Hematopoietic multipotent progenitor cell treated with erythropoietin and hydrocortisone succinate and interleukin-3 and kit ligand, for 8 days (in vitro differentiated cells): ENCODE measurements at regions not wholly inside any gene's neighbourhood (a gene's known extent, or its start where the extent isn't known, plus 50 kb on each side); places are given as distances from the start of the nearest gene placed in this dataset.
"Not testable (repeated sequence)": the region's sequence is repeated elsewhere in the genome, so short reads cannot be mapped to it uniquely, and the experiment has no call there.

Source experiments
- DNase-seq: peaks from one replicate; pipeline ENCODE4 v3.0.0-alpha.2; 2015

GRCh38 chr2:13252615-13253014 lies 535.9 kb downstream of the TRIB2 start:
- no peak for DNase-seq

- DNase-seq: no peak
Observed at GRCh38 chr2:13255485-13255884, 538.7 kb downstream of the TRIB2 start.

- DNase-seq: no peak
Observed at GRCh38 chr2:13260402-13260801, 543.7 kb downstream of the TRIB2 start.

- DNase-seq: no peak
Observed at GRCh38 chr2:13266166-13266565, 549.4 kb downstream of the TRIB2 start.

GRCh38 chr2:13284688-13285087 lies 568.0 kb downstream of the TRIB2 start:
- no peak for DNase-seq

- no peak for DNase-seq
Observed at GRCh38 chr2:13289310-13289709, 572.6 kb downstream of the TRIB2 start.

GRCh38 chr2:13308478-13308805 lies 591.7 kb downstream of the TRIB2 start:
- DNase-seq: not testable (repeated sequence)

- DNase-seq: no peak
Observed at GRCh38 chr2:13308989-13309388, 592.3 kb downstream of the TRIB2 start.

GRCh38 chr2:13332060-13332459 lies 615.3 kb downstream of the TRIB2 start:
- DNase-seq: no peak

- DNase-seq: not testable (repeated sequence)
Observed at GRCh38 chr2:13334071-13334470, 617.3 kb downstream of the TRIB2 start.

GRCh38 chr2:13334545-13334944 lies 617.8 kb downstream of the TRIB2 start:
- no peak for DNase-seq

- no peak for DNase-seq
Observed at GRCh38 chr2:13335862-13336535, 619.3 kb downstream of the TRIB2 start.

GRCh38 chr2:13351068-13351467 lies 634.3 kb downstream of the TRIB2 start:
- DNase-seq: no peak

- no peak for DNase-seq
Observed at GRCh38 chr2:13353083-13353482, 636.3 kb downstream of the TRIB2 start.

GRCh38 chr2:13354031-13354430 lies 637.3 kb downstream of the TRIB2 start:
- DNase-seq: no peak

GRCh38 chr2:13381928-13382327 lies 665.2 kb downstream of the TRIB2 start:
- not testable (repeated sequence) for DNase-seq

GRCh38 chr2:13389172-13389571 lies 672.4 kb downstream of the TRIB2 start:
- not testable (repeated sequence) for DNase-seq

- DNase-seq: no peak
Observed at GRCh38 chr2:13390676-13391075, 673.9 kb downstream of the TRIB2 start.

GRCh38 chr2:13401312-13401711 lies 684.6 kb downstream of the TRIB2 start:
- DNase-seq: no peak

- no peak for DNase-seq
Observed at GRCh38 chr2:13413989-13414388, 697.3 kb downstream of the TRIB2 start.

GRCh38 chr2:13414897-13415296 lies 698.2 kb downstream of the TRIB2 start:
- DNase-seq: no peak

- DNase-seq: no peak
Observed at GRCh38 chr2:13433954-13434353, 717.2 kb downstream of the TRIB2 start.

GRCh38 chr2:13443554-13444261 lies 727.0 kb downstream of the TRIB2 start:
- not testable (repeated sequence) for DNase-seq

GRCh38 chr2:13462464-13462863 lies 745.7 kb downstream of the TRIB2 start:
- no peak for DNase-seq

GRCh38 chr2:13466076-13466475 lies 749.3 kb downstream of the TRIB2 start:
- no peak for DNase-seq
